RWPE2 (cell line): ENCODE measurements at regions not wholly inside any gene's neighbourhood (a gene's known extent, or its start where the extent isn't known, plus 50 kb on each side); places are given as distances from the start of the nearest gene placed in this dataset.

Experiments used
- ATAC-seq: fragments of 200-7000 bp; cut with Tn5 transposase; 3 replicates; pipeline ENCODE4 v1.9.1; 2021; ENCODE audit warnings: low read depth
- DNase-seq: peaks from one replicate; pipeline ENCODE4 v3.0.0-alpha.2; 2020; ENCODE audit warnings: low spot score
- H3K27ac ChIP-seq: fragments of 450-650 bp; 2 replicates; pipeline ENCODE4 v1.5.1; 2017; ENCODE audit warnings: mild to moderate bottlenecking; ENCODE audit not compliant: poor library complexity, severe bottlenecking
- H3K27me3 ChIP-seq: fragments of 250-450 bp; sonication (Bioruptor Pico); 2 replicates; pipeline ENCODE4 v1.5.1; 2021; ENCODE audit warnings: mild to moderate bottlenecking, moderate library complexity; ENCODE audit not compliant: insufficient read depth, poor library complexity, severe bottlenecking
- H3K36me3 ChIP-seq: fragments of 250-450 bp; sonication (Bioruptor Pico); 2 replicates; pipeline ENCODE4 v1.5.1; 2020; ENCODE audit warnings: low read depth, mild to moderate bottlenecking, moderate library complexity
- H3K4me1 ChIP-seq: fragments of 250-450 bp; sonication (Bioruptor Pico); 2 replicates; pipeline ENCODE4 v1.5.1; 2021; ENCODE audit warnings: mild to moderate bottlenecking, moderate library complexity; ENCODE audit not compliant: insufficient read depth, poor library complexity, severe bottlenecking
- H3K4me3 ChIP-seq: fragments of 250-450 bp; sonication (Bioruptor Pico); 2 replicates; pipeline ENCODE4 v1.5.1; 2021; ENCODE audit warnings: mild to moderate bottlenecking, moderate library complexity; ENCODE audit not compliant: severe bottlenecking
- H3K9me3 ChIP-seq: fragments of 250-450 bp; sonication (Bioruptor Pico); 2 replicates; pipeline ENCODE4 v1.5.1; 2021; ENCODE audit warnings: mild to moderate bottlenecking, moderate library complexity; ENCODE audit not compliant: severe bottlenecking
- TF ChIP-seq, protein P1 (sequence below): fragments of 450-650 bp; IDR thresholded peaks from one replicate; pipeline ENCODE4 v1.5.1; 2017; ENCODE audit warnings: mild to moderate bottlenecking, moderate library complexity; ENCODE audit not compliant: poor library complexity, severe bottlenecking

DNA sequence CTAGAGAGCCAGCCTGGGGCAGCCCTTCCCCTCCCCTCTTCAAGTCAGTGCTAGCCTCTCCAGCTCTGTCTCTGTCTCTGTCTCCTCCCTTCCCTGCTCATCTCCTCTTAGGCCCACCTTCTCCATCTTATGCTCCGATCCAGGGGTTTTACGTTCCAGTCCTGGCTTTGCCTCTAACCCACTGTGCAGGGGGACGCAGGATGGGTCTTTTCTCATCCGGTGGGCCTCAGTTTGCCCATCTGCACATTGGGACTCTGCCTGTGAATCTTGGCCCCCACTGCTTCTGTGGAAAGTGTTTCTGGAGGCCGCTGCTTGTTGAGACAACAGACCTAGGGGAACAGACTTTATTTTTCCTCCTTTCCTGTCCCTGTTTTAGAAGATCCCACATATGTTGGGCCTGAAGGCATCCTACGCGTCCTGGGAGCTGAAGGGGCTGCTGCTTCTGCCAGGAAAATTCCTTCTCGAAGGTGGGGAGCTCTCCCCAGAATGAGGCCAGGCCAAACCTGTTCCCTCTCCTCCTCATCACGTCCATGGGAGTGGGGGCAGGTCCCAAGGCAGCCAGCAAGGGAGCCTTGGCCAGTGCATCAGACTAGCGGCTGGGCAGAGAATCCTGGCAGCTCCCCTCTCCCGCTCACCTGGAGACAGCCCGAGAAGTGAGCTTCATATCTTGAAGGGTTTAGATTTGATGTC lies 99.5 kb upstream of the CSF3R start:
- TF ChIP-seq, protein P1, sequence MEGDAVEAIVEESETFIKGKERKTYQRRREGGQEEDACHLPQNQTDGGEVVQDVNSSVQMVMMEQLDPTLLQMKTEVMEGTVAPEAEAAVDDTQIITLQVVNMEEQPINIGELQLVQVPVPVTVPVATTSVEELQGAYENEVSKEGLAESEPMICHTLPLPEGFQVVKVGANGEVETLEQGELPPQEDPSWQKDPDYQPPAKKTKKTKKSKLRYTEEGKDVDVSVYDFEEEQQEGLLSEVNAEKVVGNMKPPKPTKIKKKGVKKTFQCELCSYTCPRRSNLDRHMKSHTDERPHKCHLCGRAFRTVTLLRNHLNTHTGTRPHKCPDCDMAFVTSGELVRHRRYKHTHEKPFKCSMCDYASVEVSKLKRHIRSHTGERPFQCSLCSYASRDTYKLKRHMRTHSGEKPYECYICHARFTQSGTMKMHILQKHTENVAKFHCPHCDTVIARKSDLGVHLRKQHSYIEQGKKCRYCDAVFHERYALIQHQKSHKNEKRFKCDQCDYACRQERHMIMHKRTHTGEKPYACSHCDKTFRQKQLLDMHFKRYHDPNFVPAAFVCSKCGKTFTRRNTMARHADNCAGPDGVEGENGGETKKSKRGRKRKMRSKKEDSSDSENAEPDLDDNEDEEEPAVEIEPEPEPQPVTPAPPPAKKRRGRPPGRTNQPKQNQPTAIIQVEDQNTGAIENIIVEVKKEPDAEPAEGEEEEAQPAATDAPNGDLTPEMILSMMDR, result no peak
- Histone ChIP-seq H3K27ac (no peak overlapping the region), H3K4me3 (no peak overlapping the region), H3K27me3 (no peaks in the 10 kb centered on the region), H3K36me3 (no peaks in the 10 kb centered on the region), H3K9me3 (no peaks in the 10 kb centered on the region), H3K4me1 (no peaks in the 10 kb centered on the region)
- no peak for ATAC-seq
- DNase-seq, result no peak

- H3K27me3 ChIP-seq, result no peaks in the 10 kb centered on the region
- TF ChIP-seq, protein P1, result no peak
- no peak overlapping the region for H3K4me3 ChIP-seq
Measured at GRCh38 chr1:36580524-36580923, 97.8 kb upstream of the CSF3R start.

DNA sequence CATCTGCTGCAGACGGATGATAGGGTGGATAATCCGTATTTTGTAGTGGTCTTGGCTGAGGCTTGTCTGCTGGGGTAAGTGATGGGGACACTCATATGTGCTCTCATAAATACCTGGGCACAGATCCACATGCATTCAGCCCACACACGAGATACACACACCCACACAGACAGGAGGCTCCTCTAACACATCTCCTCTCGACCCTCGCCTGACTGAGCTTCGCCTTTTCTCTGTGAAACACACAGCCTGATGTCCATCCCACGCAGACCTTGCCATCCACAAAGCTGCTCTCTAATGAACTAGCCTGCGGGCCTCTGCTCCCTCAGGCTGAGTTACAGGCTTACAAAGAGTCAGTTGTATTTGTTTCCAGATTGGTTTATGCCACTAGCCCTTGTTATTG lies 96.3 kb upstream of the CSF3R start:
- Histone ChIP-seq H3K36me3 (no peaks in the 10 kb centered on the region), H3K27me3 (no peaks in the 10 kb centered on the region), H3K27ac (no peak overlapping the region), H3K4me1 (no peaks in the 10 kb centered on the region), H3K4me3 (no peak overlapping the region), H3K9me3 (no peaks in the 10 kb centered on the region)
- TF ChIP-seq, protein P1, result no peak
- DNase-seq (no peak), ATAC-seq (no peak)

More at GRCh38 chr1:36580524-36580923, 97.8 kb upstream of the CSF3R start:
- Histone ChIP-seq H3K9me3 (no peaks in the 10 kb centered on the region), H3K27ac (no peak overlapping the region), H3K36me3 (no peaks in the 10 kb centered on the region), H3K4me1 (no peaks in the 10 kb centered on the region)
- ATAC-seq (no peak), DNase-seq (no peak)

GRCh38 chr1:36576551-36577110 lies 93.9 kb upstream of the CSF3R start:
- DNase-seq (no peak), ATAC-seq (no peak)
- H3K27ac ChIP-seq, result no peak overlapping the region
- H3K4me1 ChIP-seq, result no peaks in the 10 kb centered on the region
- TF ChIP-seq, protein P1, result no peak
- no peaks in the 10 kb centered on the region for H3K36me3 ChIP-seq
- H3K9me3 ChIP-seq, result no peaks in the 10 kb centered on the region
- no peak overlapping the region for H3K4me3 ChIP-seq
- H3K27me3 ChIP-seq, result peaks cover 12% of the 10 kb centered on the region

DNA sequence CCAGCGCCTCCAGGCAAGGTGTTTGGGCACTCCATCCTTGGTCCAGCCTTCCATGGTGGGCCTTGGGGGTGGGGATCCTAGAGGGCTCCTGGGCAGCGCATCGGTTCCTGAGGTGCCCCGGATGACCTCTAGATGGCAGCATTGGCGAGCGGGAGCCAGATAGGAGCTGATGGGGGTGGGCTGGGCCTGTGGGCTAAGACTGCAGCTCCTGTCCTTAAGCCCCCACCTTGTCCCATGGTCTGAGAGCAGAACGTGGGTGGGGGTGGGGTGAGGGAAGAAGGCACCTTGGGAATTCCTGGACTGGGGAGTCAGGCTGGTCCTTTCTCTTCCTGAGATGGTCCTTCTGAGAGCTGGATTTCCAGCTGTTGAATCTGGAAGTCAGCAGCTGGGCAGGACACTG lies 93.4 kb upstream of the CSF3R start:
- Histone ChIP-seq H3K9me3 (no peaks in the 10 kb centered on the region), H3K4me3 (no peak overlapping the region), H3K27ac (no peak overlapping the region), H3K4me1 (no peaks in the 10 kb centered on the region), H3K27me3 (peaks cover 12% of the 10 kb centered on the region), H3K36me3 (no peaks in the 10 kb centered on the region)
- DNase-seq (no peak), ATAC-seq (peak; percentile 83)
- TF ChIP-seq, protein P1, result peak; percentile 89
